ENCODE measurements at regions not wholly inside any gene's neighbourhood (a gene's known extent, or its start where the extent isn't known, plus 50 kb on each side); places are given as distances from the start of the nearest gene placed in this dataset.

DNA sequence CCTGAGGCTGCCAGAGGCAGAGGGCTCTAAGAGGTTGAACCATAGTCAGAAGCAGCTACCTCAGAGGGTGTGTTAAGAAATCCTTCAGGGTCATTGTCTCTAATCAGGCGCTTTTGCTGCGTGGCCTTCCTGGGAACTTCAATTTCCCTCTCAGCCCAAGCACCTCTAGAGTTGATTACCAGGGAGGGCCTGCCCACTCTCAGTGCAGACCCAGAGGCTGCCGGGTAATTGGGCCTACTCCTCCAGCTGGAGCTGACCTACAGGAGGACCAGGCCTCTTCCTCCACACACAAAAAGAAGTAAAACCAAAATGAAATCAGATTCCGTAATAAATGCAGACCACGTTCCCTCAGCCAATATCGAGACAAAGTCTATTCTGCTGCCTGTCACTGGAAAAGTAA is 305.0 kb upstream of the CCL2 start:
- TF ChIP-seq, protein P1, sequence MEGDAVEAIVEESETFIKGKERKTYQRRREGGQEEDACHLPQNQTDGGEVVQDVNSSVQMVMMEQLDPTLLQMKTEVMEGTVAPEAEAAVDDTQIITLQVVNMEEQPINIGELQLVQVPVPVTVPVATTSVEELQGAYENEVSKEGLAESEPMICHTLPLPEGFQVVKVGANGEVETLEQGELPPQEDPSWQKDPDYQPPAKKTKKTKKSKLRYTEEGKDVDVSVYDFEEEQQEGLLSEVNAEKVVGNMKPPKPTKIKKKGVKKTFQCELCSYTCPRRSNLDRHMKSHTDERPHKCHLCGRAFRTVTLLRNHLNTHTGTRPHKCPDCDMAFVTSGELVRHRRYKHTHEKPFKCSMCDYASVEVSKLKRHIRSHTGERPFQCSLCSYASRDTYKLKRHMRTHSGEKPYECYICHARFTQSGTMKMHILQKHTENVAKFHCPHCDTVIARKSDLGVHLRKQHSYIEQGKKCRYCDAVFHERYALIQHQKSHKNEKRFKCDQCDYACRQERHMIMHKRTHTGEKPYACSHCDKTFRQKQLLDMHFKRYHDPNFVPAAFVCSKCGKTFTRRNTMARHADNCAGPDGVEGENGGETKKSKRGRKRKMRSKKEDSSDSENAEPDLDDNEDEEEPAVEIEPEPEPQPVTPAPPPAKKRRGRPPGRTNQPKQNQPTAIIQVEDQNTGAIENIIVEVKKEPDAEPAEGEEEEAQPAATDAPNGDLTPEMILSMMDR (IDR thresholded peaks at IDR 0.05) = no peak
- no peak for TF ChIP-seq EP300 (IDR thresholded peaks at IDR 0.05)
- TF ChIP-seq POLR2AphosphoS5 (IDR thresholded peaks at IDR 0.05) = no peak
